ENCODE measurements at regions not wholly inside any gene's neighbourhood (a gene's known extent, or its start where the extent isn't known, plus 50 kb on each side); places are given as distances from the start of the nearest gene placed in this dataset.

- TF ChIP-seq CTCF (IDR thresholded peaks at IDR 0.05) (no peak), POLR2A (IDR thresholded peaks at IDR 0.05) (no peak)
These were observed 655.2 kb upstream of the MAP3K7 start for GRCh38 chr6:91241946-91242613.
